Skin epidermis (tissue), 12 donors: ENCODE measurements at regions not wholly inside any gene's neighbourhood (a gene's known extent, or its start where the extent isn't known, plus 50 kb on each side); places are given as distances from the start of the nearest gene placed in this dataset.

Source experiments
- H3K27ac ChIP-seq, 21 experiments: fragments of 200-600 bp; sonication (generic) in 11 of 21; one replicate each; pipeline ENCODE4 v1.5.0; 2020; ENCODE audit warnings: mild to moderate bottlenecking in 3 of 21, inconsistent platforms in 2 of 21, moderate library complexity in 2 of 21
- H3K4me3 ChIP-seq, 7 experiments: fragments of 200-600 bp; sonication (generic) in 2 of 7; one replicate each; pipeline ENCODE4 v1.5.0; 2020; ENCODE audit warnings: inconsistent platforms in 2 of 7, mild to moderate bottlenecking in 2 of 7, moderate library complexity in 1 of 7

GRCh38 chrY:12981074-12981473, 76.4 kb downstream of the DDX3Y start:
- Histone ChIP-seq H3K27ac (no peak overlapping the region), H3K4me3 (no peak overlapping the region)

- H3K4me3 ChIP-seq, result no peak overlapping the region
Observed at GRCh38 chrY:12982249-12982829, 77.7 kb downstream of the DDX3Y start.

DNA sequence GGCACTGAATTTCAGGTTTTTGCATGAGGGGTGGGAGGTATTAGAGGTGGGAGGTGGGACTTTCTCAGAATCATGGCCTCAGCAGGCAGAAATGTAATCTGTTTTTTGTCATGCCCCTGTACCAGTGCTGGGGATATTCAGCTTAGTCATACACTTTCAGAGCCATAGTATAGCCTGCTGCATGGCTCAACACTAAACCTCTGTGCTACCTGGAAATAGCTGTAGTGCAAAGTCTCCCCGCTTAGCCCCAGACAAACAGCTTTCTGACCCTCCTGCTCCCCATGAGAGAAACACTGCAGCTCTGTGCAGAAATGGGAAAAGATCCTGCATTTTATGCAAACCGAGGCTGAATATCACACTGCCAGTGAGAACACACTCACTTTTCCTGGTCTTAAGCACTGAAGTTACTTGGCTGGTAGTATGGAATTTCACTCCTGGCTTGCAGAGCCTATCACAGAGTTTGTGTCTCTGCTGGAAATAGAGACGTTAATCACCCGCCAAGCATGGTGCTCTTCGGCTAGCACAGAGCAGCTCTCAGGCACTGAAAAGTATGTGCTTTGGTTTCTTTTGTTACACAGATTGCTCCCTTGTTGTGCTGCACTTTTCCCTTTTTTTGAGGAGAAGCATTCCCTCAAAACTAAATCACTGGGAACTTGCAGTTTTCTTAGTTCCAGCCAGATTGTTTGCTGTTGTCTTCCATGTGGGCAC, 80.1 kb downstream of the DDX3Y start:
- H3K4me3 ChIP-seq, result no peak overlapping the region

More at GRCh38 chrY:12982249-12982829, 77.7 kb downstream of the DDX3Y start:
- no peak overlapping the region for H3K27ac ChIP-seq

DNA sequence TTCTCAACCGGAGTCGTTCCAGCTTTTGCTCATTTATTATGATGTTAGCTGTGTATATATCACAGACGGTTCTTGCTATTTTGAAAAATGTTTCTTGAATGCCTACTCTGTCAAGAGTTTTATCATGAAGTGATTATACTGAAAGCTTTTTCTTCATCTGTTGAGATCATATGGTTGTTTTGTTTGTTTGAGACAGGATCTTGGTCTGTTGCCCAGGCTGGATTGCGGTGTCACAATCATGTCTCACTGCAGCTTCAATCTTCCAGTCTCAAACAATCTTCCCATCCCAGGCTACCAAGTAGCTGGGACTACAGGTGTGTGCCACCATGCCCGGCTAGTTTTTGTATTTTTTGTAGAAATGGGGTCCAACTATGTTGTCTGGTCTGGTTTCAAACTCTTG, 112.8 kb downstream of the DDX3Y start:
- H3K27ac ChIP-seq, result no peak overlapping the region
- no peak overlapping the region for H3K4me3 ChIP-seq

More for the DNA sequence above, 80.1 kb downstream of the DDX3Y start:
- H3K27ac ChIP-seq, result no peak overlapping the region

- no peak overlapping the region for H3K27ac ChIP-seq
- no peak overlapping the region for H3K4me3 ChIP-seq
Observed at GRCh38 chrY:13019486-13019885, 114.8 kb downstream of the DDX3Y start.

- H3K27ac ChIP-seq, result no peak overlapping the region
- H3K4me3 ChIP-seq, result no peak overlapping the region
Observed at GRCh38 chrY:13020839-13021238, 116.2 kb downstream of the DDX3Y start.

DNA sequence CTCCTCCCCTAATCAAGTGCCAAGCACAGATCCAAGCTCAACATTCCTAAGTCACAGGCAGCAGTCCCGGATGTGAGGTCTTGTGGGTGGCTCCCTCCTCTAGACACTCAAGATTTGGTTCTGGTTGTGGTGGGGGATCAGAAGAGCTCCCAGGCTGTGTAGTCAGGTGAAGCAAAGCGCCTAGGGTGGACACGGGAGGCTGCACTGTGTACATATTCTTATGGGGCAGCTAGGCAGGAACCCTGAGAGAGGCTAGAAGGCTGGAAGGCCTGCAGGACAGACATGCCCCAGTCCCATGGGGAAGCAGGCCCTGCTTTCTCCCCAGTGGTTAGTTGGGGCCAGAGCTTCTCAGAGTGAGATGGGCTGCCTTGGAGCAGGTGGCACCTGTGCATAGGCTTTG, 118.9 kb downstream of the DDX3Y start:
- Histone ChIP-seq H3K4me3 (no peak overlapping the region), H3K27ac (no peak overlapping the region)

DNA sequence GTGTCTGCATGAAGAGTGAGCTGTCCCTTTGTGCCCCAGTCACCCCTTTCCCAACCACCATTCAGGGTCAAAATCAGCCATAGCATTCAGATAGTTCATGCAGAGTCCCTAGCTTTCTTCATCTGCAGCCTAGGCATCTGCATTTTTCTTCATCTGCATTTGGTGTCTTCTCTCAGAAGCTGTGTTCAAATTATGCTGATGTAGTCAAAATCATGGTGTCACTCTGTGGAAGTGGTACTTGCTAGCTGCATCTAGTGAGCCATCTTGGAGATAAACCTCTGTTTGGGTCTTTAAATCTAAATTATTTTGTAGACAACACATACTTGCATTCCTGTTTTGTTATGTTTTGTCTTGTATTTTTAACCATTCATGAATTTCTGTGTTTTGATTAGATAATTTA, 119.8 kb downstream of the DDX3Y start:
- Histone ChIP-seq H3K27ac (no peak overlapping the region), H3K4me3 (no peak overlapping the region)

DNA sequence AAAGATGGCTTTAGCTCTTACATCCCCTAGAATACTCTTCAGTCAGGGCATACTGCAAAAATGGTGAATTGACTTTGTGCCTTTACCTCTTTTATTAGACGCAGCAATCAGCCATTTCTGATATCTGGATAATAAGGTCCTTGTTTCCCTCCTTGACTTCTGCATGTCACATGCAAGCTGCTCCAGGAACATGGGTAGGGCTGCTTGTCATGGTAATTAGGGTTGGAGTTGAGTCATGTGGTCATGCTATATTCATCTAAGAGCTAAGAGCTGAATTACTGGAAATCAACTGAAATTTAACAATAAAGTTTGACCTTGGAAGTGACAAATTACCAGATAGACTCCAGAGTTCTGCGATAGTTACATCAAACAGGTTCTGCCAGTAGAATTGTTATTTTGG, 122.2 kb downstream of the DDX3Y start:
- Histone ChIP-seq H3K4me3 (no peak overlapping the region), H3K27ac (no peak overlapping the region)

GRCh38 chrY:13040232-13040631, 135.6 kb downstream of the DDX3Y start:
- Histone ChIP-seq H3K27ac (no peak overlapping the region), H3K4me3 (no peak overlapping the region)

DNA sequence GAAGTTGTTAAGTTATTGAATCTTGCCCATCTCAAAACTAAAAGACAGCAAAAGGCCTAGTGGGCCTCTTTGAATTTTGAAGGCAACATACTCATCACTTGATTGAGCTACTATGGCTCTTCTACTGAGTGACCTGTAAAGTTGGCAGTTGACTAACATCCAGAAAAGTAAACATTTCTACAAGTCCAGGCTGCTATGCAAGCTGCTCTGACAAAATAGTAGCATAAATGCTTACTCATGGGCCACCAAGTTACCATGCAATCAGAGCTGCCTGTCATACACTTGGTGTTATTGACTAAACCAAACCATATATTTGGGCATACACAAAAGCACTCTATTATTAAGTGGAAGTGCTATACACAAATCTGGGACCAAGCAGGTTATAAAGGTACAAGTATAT, 148.8 kb downstream of the DDX3Y start:
- H3K4me3 ChIP-seq, result no peak overlapping the region
- H3K27ac ChIP-seq, result no peak overlapping the region

DNA sequence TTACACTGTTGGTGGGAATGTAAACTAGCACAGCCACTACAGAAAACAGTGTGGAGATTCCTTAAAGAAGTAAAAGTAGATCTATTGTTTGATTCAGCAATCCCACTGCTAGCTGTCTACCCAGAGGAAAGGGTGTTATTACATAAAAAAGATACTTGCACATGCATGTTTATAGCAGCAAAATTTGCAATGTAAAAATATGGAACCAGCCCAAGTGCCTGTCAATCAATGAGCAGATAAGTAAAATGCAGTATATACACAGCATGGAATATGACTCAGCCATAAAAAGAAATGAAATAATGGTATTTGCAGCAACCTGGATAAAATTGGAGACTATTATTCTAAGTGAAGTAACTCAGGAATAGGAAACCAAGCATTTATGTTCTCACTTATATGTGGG, 161.7 kb downstream of the DDX3Y start:
- Histone ChIP-seq H3K4me3 (no peak overlapping the region), H3K27ac (no peak overlapping the region)

DNA sequence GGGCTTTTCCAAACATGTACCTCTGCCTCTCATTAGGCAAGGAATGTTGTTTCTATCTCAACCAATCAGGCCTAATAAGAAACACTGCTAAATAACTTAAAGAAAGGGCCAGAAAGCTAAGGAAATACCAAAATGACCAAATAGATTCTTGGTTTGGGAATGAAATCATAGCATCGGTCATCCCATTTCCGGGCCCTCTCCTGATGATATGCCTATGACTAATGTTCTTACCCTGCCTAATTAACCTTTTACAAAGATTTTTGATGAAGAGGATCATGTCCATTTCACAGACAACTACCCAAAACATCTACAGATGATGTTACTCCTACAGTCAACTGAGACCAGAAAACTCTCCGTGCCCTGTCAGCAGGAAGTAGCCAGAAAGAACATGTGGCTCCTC, 164.0 kb downstream of the DDX3Y start:
- no peak overlapping the region for H3K4me3 ChIP-seq
- H3K27ac ChIP-seq, result no peak overlapping the region

DNA sequence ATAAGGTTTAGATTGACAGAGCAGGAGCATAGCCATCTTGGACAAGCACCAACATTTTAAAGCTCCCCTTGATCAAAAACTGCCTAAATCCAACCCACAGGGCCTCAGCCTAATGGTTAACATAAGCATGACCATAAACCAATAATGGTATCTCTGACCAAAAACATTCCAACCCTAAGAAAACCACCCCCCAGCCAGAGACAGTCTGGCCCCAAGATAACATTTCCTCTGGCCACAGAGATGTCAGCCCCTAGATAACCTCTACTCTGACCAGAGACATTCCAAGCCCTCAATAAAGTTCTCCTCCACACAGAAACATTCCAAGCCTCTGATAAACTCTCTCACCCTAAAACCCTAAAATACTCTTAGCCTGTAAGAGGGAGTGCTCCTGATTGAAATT, 164.4 kb downstream of the DDX3Y start:
- Histone ChIP-seq H3K27ac (no peak overlapping the region), H3K4me3 (no peak overlapping the region)

GRCh38 chrY:13082748-13083147, 178.1 kb downstream of the DDX3Y start:
- H3K27ac ChIP-seq, result no peak overlapping the region
- H3K4me3 ChIP-seq, result no peak overlapping the region

- no peak overlapping the region for H3K27ac ChIP-seq
- H3K4me3 ChIP-seq, result no peak overlapping the region
Observed at GRCh38 chrY:13091575-13091974, 186.9 kb downstream of the DDX3Y start.

DNA sequence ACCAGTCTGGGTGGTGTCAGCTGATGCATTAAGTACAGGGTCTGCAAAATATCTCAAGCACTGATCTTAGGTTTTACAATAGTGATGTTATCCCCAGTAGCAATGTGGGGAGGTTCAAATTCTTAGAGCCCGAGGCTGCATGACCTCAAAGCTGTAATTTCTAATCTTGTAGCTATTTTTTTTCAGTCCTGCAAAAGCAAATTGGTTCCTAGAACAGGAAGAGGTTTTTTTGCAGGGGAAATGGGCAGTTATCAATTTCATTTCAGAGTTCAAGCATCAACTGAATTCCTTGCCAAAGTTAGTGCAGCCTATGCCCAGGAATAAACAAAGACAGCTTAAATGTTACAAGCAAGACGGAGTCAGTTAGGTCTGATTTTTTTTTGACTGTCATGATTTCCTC, 188.3 kb downstream of the DDX3Y start:
- Histone ChIP-seq H3K27ac (no peak overlapping the region), H3K4me3 (no peak overlapping the region)

- Histone ChIP-seq H3K4me3 (no peak overlapping the region), H3K27ac (no peak overlapping the region)
Observed at GRCh38 chrY:13093461-13093860, 188.8 kb downstream of the DDX3Y start.

DNA sequence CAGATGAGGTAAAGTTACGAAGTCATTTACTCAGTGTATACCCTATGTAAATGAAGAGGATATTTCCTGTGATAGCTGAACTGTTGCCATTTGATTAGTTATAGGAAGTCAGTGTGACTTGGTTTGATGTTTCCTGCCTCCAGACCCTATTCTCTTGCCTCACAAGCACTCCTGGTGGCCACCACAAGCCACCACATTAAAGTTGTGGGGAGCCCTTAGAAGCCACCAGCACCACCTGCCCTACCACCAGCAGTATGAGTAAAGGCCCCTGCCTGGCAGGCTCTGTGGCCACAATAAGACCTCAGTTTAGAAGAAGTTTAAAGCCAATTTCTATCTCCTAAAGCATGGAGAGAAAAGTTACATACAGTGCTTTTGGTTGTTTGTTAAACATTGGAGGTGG, 189.7 kb downstream of the DDX3Y start:
- H3K4me3 ChIP-seq, result no peak overlapping the region
- no peak overlapping the region for H3K27ac ChIP-seq

DNA sequence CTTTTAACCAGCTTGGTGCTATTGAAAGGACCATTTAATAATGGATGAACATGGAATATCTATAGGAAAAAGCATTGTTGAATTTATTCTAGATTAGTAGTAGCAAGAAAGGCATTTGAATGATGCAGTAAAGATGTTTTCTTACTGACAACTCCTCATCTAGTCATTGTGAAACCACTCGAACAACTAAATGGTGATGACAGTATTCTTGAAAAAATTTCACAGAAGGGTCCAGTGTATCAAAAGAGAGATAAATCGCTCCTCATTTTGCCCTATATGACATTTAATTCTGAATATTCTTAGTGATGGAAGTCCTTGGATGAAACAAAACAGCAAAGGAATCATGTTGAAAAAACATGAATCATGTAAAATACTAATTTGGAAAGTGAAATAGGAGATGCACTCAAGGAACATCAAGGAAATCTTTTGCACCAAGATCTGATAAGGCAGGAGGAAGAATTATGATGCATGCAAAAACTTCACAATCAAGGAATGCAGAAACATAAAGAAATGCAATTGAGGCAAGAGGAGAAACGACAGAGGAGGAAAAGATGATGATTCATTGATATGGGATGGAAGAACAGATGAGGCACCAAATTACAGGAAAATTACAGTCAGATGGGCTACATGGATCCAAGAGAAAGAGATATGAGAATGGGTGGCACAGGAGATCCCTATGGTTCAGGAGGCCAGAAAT, 190.4 kb downstream of the DDX3Y start:
- Histone ChIP-seq H3K27ac (no peak overlapping the region), H3K4me3 (no peak overlapping the region)

- Histone ChIP-seq H3K4me3 (no peak overlapping the region), H3K27ac (no peak overlapping the region)
Observed at GRCh38 chrY:13126881-13127456, 222.3 kb downstream of the DDX3Y start.
